ENCODE measurements at regions not wholly inside any gene's neighbourhood (a gene's known extent, or its start where the extent isn't known, plus 50 kb on each side); places are given as distances from the start of the nearest gene placed in this dataset.

DNA sequence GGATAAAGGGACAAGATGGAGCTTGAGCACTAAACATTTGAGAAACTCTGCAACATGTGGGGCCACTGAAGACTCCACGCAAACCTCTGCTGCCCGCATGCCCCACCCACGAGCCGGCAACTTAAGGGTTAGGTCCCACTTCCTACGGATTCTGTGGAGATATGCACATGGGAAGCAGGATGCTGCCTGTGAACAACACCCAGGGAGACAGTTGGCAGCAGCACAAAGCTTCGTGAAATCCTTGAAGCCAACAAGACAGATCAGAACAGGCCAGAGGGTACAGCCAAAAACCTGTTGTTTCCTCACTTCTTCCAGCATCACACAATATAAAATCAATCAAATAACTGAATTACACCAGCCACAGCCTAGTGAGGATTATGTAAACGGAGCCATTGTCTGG is 270.4 kb downstream of the ENC1 start:
- no peak for DNase-seq

DNA sequence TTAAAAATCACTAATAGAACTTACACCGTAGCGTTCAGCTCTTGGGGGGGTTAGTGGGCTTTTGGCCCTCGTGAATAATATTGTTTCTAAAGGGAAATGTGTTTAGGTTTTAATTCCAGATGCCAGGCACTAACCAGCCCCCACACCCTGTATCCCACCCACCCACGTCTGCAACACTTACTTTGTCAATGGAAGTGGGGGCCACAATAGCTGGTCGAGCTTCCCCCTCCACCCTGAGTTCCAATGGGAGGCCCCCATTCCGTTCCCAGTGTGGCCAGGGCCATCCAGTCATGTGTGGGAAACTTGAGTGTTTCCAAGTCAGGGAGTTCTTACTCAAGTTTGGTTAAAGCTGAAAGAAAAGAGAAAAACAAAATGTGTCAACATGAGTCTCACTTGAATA is 271.4 kb downstream of the ENC1 start:
- no peak for DNase-seq

GRCh38 chr5:74367934-74368333 is 272.6 kb downstream of the ENC1 start:
- no peak for DNase-seq

DNA sequence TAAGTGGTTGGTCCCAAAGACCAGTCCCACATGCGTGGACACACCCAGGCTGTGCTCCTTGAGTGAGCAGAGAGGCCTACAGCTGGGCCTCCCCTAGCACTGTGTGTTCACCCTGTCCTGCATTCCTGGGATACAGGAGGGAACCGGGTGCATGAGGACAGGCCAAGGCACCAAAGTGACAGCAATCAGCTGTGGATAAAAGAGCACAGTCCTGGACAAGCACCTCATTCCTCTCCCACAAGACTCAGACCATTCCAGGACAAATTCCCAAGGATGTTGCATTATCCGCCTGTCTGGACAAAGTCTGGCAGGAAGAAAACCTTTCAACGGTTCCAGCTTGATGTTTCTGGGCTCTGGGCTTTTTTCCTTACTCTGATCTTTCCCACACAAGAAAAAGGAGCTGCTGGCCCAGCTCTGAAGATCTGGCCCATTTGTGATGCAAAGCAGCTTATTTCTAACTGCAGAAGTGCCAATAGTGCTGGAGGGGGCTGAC is 273.2 kb downstream of the ENC1 start:
- no peak for DNase-seq

DNA sequence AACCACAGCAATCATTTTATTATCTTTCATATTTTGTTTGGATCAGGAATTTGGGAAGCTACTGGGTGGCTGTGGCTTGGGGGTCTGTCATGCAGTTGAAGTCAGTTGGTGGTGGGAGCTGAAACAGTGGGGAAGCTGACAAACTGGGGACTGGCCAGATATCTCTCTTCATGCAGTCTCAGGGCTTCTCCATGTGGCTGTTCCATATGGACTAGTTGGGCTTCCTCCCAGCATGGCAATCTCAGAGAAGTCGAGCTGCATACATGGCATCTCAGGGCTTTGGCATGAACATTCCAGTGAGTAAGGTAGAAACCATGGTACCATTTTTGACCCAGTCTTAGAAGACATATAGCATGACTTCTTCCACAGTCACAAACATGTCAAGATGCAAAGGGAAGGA is 274.8 kb downstream of the ENC1 start:
- DNase-seq = no peak

- DNase-seq = no peak
Measured at GRCh38 chr5:74364507-74364906, 276.0 kb downstream of the ENC1 start.

DNA sequence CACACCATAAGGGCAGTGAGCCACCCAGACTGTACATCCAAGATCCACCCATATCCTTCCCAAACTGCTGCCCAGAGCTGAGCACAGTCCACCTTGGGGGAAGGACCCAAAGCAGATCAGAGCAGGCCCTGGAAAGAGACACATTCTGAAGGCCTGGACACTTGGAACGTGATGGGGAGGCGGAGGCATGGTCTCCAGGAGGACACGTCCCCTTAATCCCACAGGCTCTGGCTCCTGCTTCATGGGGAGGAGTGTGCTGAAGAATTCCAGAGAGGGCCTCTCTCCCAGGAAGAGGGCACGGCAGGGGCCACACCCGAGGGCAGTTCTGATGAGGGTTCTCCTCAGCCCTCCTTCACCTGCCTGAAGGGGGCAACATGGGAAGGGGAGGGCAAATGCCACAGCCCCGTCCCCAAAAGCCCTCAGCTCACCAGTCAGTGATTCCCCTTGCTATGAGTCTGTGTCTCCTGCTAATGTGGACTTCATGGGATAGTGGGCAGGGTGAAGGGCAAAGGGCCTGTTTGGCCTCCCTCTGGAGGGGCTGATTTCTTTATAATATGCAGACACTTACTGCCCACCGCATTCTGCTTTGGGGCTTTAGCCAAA is 276.8 kb downstream of the ENC1 start:
- DNase-seq = no peak

- no peak for DNase-seq
Measured at GRCh38 chr5:74361406-74362358, 278.8 kb downstream of the ENC1 start.

DNA sequence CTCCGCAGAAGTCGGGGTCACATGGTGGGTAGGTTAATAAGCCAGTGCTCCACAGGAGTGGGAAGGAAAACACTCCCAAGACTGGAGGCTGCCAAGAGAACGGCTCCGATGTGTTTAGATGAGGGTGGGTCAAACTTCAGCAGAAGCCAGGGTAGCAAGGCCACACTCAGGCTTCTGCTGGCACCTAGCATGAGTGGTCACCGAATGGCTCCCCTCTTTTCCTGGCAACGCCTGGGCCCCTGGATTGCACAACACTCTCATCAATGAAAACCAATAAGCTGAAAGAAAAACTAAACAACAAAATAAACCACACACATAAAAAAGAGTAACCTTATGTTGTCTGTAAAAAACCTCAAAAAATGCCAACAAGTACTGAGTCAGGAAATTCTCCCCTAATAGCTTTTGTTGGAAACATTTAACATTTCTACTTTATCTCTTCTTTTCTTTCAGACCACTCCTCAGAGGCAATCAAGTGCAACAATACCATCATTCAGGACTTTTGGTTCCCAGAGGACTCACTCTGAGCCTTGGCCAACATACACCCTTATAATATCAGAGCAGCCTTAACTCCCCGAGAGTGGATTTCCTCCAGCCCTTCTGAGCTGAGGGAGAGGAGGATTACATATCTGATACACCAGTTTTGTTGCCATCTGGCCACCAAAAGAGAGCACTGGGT is 279.9 kb downstream of the ENC1 start:
- DNase-seq = no peak

- DNase-seq = peak; percentile 83
Measured at GRCh38 chr5:74357827-74358226, 282.7 kb downstream of the ENC1 start.

- DNase-seq = no peak
Measured at GRCh38 chr5:74356009-74356695, 284.4 kb downstream of the ENC1 start.

GRCh38 chr5:74355041-74355824 is 285.3 kb downstream of the ENC1 start:
- no peak for DNase-seq

DNA sequence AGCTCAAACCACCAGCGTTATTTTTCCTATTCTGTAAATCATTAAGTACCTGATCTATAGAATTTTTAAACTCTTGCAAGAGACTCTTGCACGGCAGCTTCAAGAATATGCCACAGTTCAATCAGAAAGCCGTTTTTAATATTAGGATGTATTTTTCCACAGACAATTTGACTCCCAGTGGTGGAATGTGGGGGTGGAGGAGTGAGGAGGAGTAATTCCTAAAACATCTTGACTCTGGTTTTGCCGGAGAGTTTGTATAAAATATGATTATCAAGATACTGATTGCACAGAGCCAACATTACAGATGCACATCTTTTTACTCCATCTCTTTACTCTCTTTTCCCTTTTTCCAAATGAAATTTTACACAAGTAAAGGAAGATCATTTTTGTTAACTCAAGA is 288.3 kb downstream of the ENC1 start:
- no peak for DNase-seq

DNA sequence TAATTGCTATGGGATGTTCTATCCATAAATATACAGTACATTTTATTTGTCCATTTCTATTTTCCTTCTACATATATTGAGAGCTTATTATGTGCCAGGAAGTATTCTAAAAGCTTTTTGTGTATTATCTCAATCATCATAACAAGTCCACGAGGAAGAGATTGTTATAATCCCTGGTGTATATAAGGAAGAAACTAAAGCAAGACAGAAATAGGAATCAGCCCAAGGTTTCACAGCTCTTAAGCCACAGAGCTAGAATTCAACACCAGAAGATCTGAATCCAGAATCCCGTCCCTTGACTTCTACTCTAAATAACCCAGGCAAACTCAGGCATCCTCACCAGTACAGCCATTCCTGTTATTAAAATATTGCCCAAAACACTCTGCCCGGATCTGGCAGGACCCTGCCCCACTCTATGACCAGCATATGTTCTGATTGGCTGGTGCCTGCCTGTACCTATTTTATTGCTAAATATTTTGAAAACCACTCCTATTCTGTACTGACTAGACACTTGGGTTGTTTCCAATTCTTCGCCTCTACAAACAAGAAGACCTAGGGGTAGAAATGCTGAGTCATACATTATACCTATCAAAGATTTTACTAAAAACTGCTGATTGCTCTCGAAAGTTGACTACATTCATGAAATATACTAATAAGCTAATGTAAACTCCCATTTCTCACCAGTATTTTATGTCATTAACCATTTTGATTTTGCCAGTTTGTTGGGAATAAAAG is 297.4 kb downstream of the ENC1 start:
- peak; percentile 29 for DNase-seq

GRCh38 chr5:74342182-74342581 is 298.3 kb downstream of the ENC1 start:
- DNase-seq = no peak

GRCh38 chr5:74341221-74341620 is 299.3 kb downstream of the ENC1 start:
- DNase-seq = no peak

- no peak for DNase-seq
Measured at GRCh38 chr5:74340476-74340875, 300.1 kb downstream of the ENC1 start.

DNA sequence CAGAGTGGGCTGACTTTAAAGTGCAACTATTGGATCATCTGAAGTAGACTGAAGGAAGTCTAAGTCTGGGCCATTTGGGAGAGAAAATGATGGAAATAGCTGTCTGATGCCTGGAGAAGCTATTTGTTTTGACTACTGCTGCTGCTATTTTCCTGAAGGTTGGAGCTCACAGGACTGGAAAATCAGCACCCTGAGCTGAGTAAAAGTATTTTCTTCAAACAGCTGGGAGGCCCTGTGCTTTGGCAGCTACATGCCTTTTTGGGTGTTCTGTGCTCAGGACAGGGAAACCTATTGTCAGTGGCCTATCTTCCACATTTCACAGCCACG is 302.6 kb downstream of the ENC1 start:
- DNase-seq = no peak

DNA sequence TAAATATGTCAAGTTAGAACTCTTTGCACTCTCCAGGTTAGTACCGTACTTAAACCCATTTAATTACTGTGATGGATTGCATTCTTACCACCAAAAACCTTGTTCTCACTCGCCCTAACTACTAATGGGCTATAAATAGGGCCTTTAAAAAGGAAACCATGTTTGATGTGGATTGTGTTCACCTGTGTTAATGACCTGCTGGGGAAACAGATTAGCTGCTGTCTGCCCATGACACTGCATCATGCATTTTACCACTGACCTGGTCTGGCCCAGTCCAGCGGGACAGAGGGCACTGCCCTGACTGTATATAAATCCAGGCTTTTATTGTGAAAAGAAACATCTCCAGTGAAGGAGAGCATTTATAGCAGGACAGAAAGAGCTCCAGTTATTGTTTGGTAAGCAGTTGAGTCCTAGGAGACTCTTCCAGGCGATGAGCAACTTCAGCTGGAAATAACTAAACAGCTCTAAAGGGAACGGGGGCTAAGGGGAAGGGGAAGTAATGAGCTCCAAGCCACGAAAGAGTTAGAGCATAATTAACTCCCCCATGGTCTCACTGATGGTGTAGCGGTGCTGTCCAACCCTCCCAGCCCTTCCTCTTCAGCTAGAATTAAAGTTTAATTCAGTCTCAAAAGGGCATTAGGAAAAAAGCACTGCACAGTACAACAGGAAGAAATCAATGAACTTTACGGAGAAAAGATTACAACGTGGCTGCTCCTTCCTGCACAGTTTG is 303.1 kb downstream of the ENC1 start:
- no peak for DNase-seq

- DNase-seq = peak; percentile 21
Measured at GRCh38 chr5:74336297-74336696, 304.2 kb downstream of the ENC1 start.

Measured in DMS53 (cell line).